Left lung (tissue), 4 donors: ENCODE measurements at regions not wholly inside any gene's neighbourhood (a gene's known extent, or its start where the extent isn't known, plus 50 kb on each side); places are given as distances from the start of the nearest gene placed in this dataset.

Source experiments
- ATAC-seq: fragments of 200-7000 bp; cut with Tn5 transposase; one replicate; pipeline ENCODE4 v1.9.1; 2020; ENCODE audit warnings: moderate library complexity
- DNase-seq, 4 donors: peaks; one replicate each; pipeline ENCODE4 v3.0.0-alpha.2; 2013 to 2020
- H3K27ac ChIP-seq, 2 donors: fragments of 200-600 bp; sonication (generic) in 1 of 2; one replicate each; pipeline versions ENCODE4 v1.5.0 to v1.8.0; 2020 to 2021
- H3K27me3 ChIP-seq, 2 donors: fragments of 200-600 bp; sonication (generic) in 1 of 2; one replicate each; pipeline versions ENCODE4 v1.5.0 to v1.8.0; 2020 to 2021
- H3K36me3 ChIP-seq, 2 donors: fragments of 200-600 bp; sonication (generic) in 1 of 2; one replicate each; pipeline versions ENCODE4 v1.5.0 to v1.8.0; 2020 to 2021
- H3K4me1 ChIP-seq, 2 donors: fragments of 200-600 bp; one replicate each; pipeline ENCODE4 v1.8.0; 2021
- H3K4me3 ChIP-seq, 2 donors: fragments of 200-600 bp; sonication (generic) in 1 of 2; one replicate each; pipeline versions ENCODE4 v1.5.0 to v1.8.0; 2020 to 2021; ENCODE audit warnings: mild to moderate bottlenecking in 1 of 2
- H3K9me3 ChIP-seq, 2 donors: fragments of 200-600 bp; sonication (generic) in 1 of 2; one replicate each; pipeline versions ENCODE4 v1.5.0 to v1.8.0; 2020 to 2021
- CTCF ChIP-seq, 2 donors: fragments of 200-600 bp; sonication (generic) in 1 of 2; IDR thresholded peaks; one replicate each; pipeline versions ENCODE4 v1.5.0 to v1.8.0; 2021; ENCODE audit warnings: antibody characterized with exemption in 2 of 2
- intact Hi-C, 2 donors: fragments of 100-400 bp; cut with DNase I; formaldehyde crosslinking; loops; one replicate each; pipeline versions ENCODE4 v1.11.2 to v1.14.2; 2022
- donor health status: DM: no; HTN: yes; CAD: no.
- donor health status: DM: no; HTN: no; CAD: no.

- Histone ChIP-seq H3K27me3 (peaks cover 0 to 9% of the 10 kb centered on the region in 2 donors), H3K27ac (no peak overlapping the region), H3K9me3 (peaks cover 0 to 4% of the 10 kb centered on the region in 2 donors), H3K36me3 (no peaks in the 10 kb centered on the region), H3K4me1 (no peaks in the 10 kb centered on the region), H3K4me3 (no peak overlapping the region)
- intact Hi-C loops, result no loop called here
- no peak for TF ChIP-seq CTCF (IDR thresholded peaks at IDR 0.05)
- ATAC-seq, result no peak
- no peak for DNase-seq
Observed at GRCh38 chr11:70915158-70915985, 337.0 kb downstream of the SHANK2 start.

GRCh38 chr11:70916351-70916750 lies 336.0 kb downstream of the SHANK2 start:
- no peak for TF ChIP-seq CTCF (IDR thresholded peaks at IDR 0.05)
- Histone ChIP-seq H3K4me1 (no peaks in the 10 kb centered on the region), H3K9me3 (peaks cover 0 to 13% of the 10 kb centered on the region in 2 donors), H3K27ac (no peak overlapping the region), H3K27me3 (peaks cover 0 to 8% of the 10 kb centered on the region in 2 donors), H3K36me3 (no peaks in the 10 kb centered on the region), H3K4me3 (no peak overlapping the region)
- intact Hi-C loops, result no loop called here
- DNase-seq (no peak), ATAC-seq (no peak)

- peaks cover 0 to 29% of the 10 kb centered on the region in 2 donors for H3K9me3 ChIP-seq
- peaks cover 0 to 5% of the 10 kb centered on the region in 2 donors for H3K27me3 ChIP-seq
- TF ChIP-seq CTCF (IDR thresholded peaks at IDR 0.05), result no peak
- no peak overlapping the region for H3K4me3 ChIP-seq
- no peaks in the 10 kb centered on the region for H3K36me3 ChIP-seq
- ATAC-seq, result no peak
- DNase-seq, result no peak
- H3K4me1 ChIP-seq, result no peaks in the 10 kb centered on the region
- intact Hi-C loops, result no loop called here
- H3K27ac ChIP-seq, result no peak overlapping the region
Observed at GRCh38 chr11:70918242-70918641, 334.1 kb downstream of the SHANK2 start.

- no peak overlapping the region for H3K4me3 ChIP-seq
- H3K4me1 ChIP-seq, result no peaks in the 10 kb centered on the region
- ATAC-seq (no peak), DNase-seq (no peak)
- H3K27ac ChIP-seq, result no peak overlapping the region
- H3K36me3 ChIP-seq, result no peaks in the 10 kb centered on the region
- H3K27me3 ChIP-seq, result no peaks in the 10 kb centered on the region
- intact Hi-C loops, result no loop called here
- H3K9me3 ChIP-seq, result peaks cover 0 to 34% of the 10 kb centered on the region in 2 donors
- no peak for TF ChIP-seq CTCF (IDR thresholded peaks at IDR 0.05)
Observed at GRCh38 chr11:70921804-70922203, 330.6 kb downstream of the SHANK2 start.

GRCh38 chr11:70924108-70924507 lies 328.3 kb downstream of the SHANK2 start:
- H3K27ac ChIP-seq, result no peak overlapping the region
- no peak for ATAC-seq
- TF ChIP-seq CTCF (IDR thresholded peaks at IDR 0.05), result no peak
- intact Hi-C loops, result no loop called here
- no peaks in the 10 kb centered on the region for H3K4me1 ChIP-seq
- H3K4me3 ChIP-seq, result no peak overlapping the region
- H3K27me3 ChIP-seq, result no peaks in the 10 kb centered on the region
- no peaks in the 10 kb centered on the region for H3K36me3 ChIP-seq
- H3K9me3 ChIP-seq, result peaks cover 0 to 34% of the 10 kb centered on the region in 2 donors
- DNase-seq, result no peak
